ENCODE measurements at regions not wholly inside any gene's neighbourhood (a gene's known extent, or its start where the extent isn't known, plus 50 kb on each side); places are given as distances from the start of the nearest gene placed in this dataset.

DNA sequence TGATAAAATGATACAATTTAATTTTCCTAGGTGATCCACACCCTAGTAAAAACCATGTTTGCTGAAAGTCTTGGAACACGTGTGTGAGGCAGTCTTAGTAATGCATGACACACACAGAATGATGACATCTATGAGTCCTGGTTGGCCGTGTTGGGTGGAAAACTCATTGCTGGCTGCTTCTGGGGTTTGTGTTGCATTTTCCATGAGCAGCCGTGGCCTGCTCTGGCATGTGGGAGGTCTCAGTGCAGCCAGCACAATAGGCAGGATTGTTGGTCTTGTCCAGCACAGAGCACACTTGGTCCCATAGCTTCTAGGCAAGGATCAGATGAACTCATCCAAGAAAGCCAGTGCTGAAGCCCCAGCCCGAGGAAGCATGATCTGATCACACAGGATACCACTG lies 172.8 kb upstream of the UBE3A start:
- no peak overlapping the region for H4K5ac ChIP-seq (ENCODE audit: insufficient read length, low read depth, low read length)
- no peak overlapping the region for H2BK12ac ChIP-seq (ENCODE audit: insufficient read length, low read depth, low read length)
- no peaks in the 10 kb centered on the region for H3K27me3 ChIP-seq (ENCODE audit: insufficient read depth, low read length)
- Mint-ChIP-seq H3K27me3 (ENCODE audit: low read depth) (peaks cover 13% of the 10 kb centered on the region), H3K4me3 (no peak overlapping the region), H3K27ac (no peak overlapping the region; a peak in 1 of 7 replicates), H3K9me3 (no peaks in the 10 kb centered on the region), H3K4me1 (peaks cover 3 to 5% of the 10 kb centered on the region in 2 experiments; a peak in 2 of 4 replicates), H3K36me3 (ENCODE audit: insufficient read depth in 1 of 3, low read depth in 3 of 3) (no peaks in the 10 kb centered on the region)
- no peak overlapping the region for H2BK20ac ChIP-seq (ENCODE audit: low read depth, low read length, poor library complexity, severe bottlenecking)
- no peak overlapping the region for H3K4me2 ChIP-seq (ENCODE audit: insufficient read depth, insufficient read length, low read length)
- no peaks in the 10 kb centered on the region for H3K79me1 ChIP-seq (ENCODE audit: insufficient read depth, low read depth, low read length, poor library complexity, severe bottlenecking)
- H3K27ac ChIP-seq (ENCODE audit: insufficient read length, low read depth, low read length) = no peak overlapping the region
- H2AFZ ChIP-seq (ENCODE audit: low read length) = no peak overlapping the region
- H2BK5ac ChIP-seq (ENCODE audit: insufficient read length, low read length) = no peak overlapping the region
- no peak overlapping the region for H2BK120ac ChIP-seq (ENCODE audit: low read depth, low read length, poor library complexity, severe bottlenecking)
- no peak for DNase-seq
- no peaks in the 10 kb centered on the region for H3K4me1 ChIP-seq (ENCODE audit: insufficient read depth, low read length)
- WGBS (ENCODE audit: extremely low coverage, insufficient read length, low lambda C conversion rate) = no CpG with 5 or more reads among the region's 4 CpGs
- no peak overlapping the region for H3K56ac ChIP-seq (ENCODE audit: insufficient read length, low read depth, low read length)
- no peak overlapping the region for H4K8ac ChIP-seq (replicated peaks; ENCODE audit: insufficient read length, low read depth, low read length)
- no peaks in the 10 kb centered on the region for H3K79me2 ChIP-seq (ENCODE audit: insufficient read depth, low read length)
- no peak overlapping the region for H2BK15ac ChIP-seq (ENCODE audit: low read depth, low read length)
- no peaks in the 10 kb centered on the region for H3K9me3 ChIP-seq (ENCODE audit: control insufficient read depth, low read depth, low read length)
- H3K4ac ChIP-seq (ENCODE audit: low read depth, low read length) = no peak overlapping the region
- H4K91ac ChIP-seq (ENCODE audit: insufficient read length, low read depth, low read length) = no peak overlapping the region
- H2AK5ac ChIP-seq (ENCODE audit: insufficient read length, low read length) = no peak overlapping the region
- no peaks in the 10 kb centered on the region for H3K23me2 ChIP-seq (ENCODE audit: insufficient read length, low read depth, low read length, poor library complexity, severe bottlenecking)
- H3K23ac ChIP-seq (ENCODE audit: insufficient read length, low read depth, low read length) = no peak overlapping the region
- no peak overlapping the region for H3T11ph ChIP-seq (ENCODE audit: low read length)
- H4K20me1 ChIP-seq (ENCODE audit: control insufficient read depth, insufficient read depth, insufficient read length) = no peaks in the 10 kb centered on the region
- no peak overlapping the region for H3K18ac ChIP-seq (ENCODE audit: insufficient read length, low read depth, low read length)
- TF ChIP-seq, protein P1, sequence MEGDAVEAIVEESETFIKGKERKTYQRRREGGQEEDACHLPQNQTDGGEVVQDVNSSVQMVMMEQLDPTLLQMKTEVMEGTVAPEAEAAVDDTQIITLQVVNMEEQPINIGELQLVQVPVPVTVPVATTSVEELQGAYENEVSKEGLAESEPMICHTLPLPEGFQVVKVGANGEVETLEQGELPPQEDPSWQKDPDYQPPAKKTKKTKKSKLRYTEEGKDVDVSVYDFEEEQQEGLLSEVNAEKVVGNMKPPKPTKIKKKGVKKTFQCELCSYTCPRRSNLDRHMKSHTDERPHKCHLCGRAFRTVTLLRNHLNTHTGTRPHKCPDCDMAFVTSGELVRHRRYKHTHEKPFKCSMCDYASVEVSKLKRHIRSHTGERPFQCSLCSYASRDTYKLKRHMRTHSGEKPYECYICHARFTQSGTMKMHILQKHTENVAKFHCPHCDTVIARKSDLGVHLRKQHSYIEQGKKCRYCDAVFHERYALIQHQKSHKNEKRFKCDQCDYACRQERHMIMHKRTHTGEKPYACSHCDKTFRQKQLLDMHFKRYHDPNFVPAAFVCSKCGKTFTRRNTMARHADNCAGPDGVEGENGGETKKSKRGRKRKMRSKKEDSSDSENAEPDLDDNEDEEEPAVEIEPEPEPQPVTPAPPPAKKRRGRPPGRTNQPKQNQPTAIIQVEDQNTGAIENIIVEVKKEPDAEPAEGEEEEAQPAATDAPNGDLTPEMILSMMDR (conservative IDR thresholded peaks at IDR 0.05) = no peak
- H3K14ac ChIP-seq (ENCODE audit: insufficient read depth, low read length) = no peak overlapping the region
- no peak overlapping the region for H3K9ac ChIP-seq (ENCODE audit: extremely low read depth, insufficient read length, low read length)
